Ishikawa (cell line): ENCODE measurements at regions not wholly inside any gene's neighbourhood (a gene's known extent, or its start where the extent isn't known, plus 50 kb on each side); places are given as distances from the start of the nearest gene placed in this dataset.

Source experiments
- CEBPB ChIP-seq: IDR thresholded peaks from 2 replicates; pipeline ENCODE4 v1.6.1; 2012
- CREB1 ChIP-seq: IDR thresholded peaks from 2 replicates; pipeline ENCODE4 v1.6.1; 2012; ENCODE audit warnings: low read depth
- EGR1 ChIP-seq: IDR thresholded peaks from 2 replicates; pipeline ENCODE4 v1.6.1; 2012
- EP300 ChIP-seq: IDR thresholded peaks from 2 replicates; pipeline ENCODE4 v1.6.1; 2012; ENCODE audit warnings: borderline replicate concordance
- FOXM1 ChIP-seq: IDR thresholded peaks from 2 replicates; pipeline ENCODE4 v1.6.1; 2012; ENCODE audit warnings: low read depth, borderline replicate concordance
- NFIC ChIP-seq: IDR thresholded peaks from 2 replicates; pipeline ENCODE4 v1.6.1; 2012
- RAD21 ChIP-seq: IDR thresholded peaks from 2 replicates; pipeline ENCODE4 v1.6.1; 2012; ENCODE audit warnings: low read depth
- TAF1 ChIP-seq: IDR thresholded peaks from 2 replicates; pipeline ENCODE4 v1.6.1; 2012; ENCODE audit warnings: low read depth, mild to moderate bottlenecking
- TCF12 ChIP-seq: IDR thresholded peaks from 2 replicates; pipeline ENCODE4 v1.6.1; 2012; ENCODE audit warnings: low read depth
- TEAD4 ChIP-seq: IDR thresholded peaks from 2 replicates; pipeline ENCODE4 v1.6.1; 2012
- YY1 ChIP-seq: IDR thresholded peaks from 2 replicates; pipeline ENCODE4 v1.6.1; 2012; ENCODE audit warnings: low read depth
- ZBTB7A ChIP-seq: IDR thresholded peaks from 2 replicates; pipeline ENCODE4 v1.6.1; 2012; ENCODE audit warnings: low read depth
- TF ChIP-seq, protein P1 (sequence below): IDR thresholded peaks from 2 replicates; pipeline ENCODE4 v1.6.1; 2012
- TF ChIP-seq, protein P2 (sequence below): IDR thresholded peaks from 2 replicates; pipeline ENCODE4 v1.6.1; 2012; ENCODE audit warnings: low read depth, mild to moderate bottlenecking
- TF ChIP-seq, protein P3 (sequence below): IDR thresholded peaks from 2 replicates; pipeline ENCODE4 v1.6.1; 2012

DNA sequence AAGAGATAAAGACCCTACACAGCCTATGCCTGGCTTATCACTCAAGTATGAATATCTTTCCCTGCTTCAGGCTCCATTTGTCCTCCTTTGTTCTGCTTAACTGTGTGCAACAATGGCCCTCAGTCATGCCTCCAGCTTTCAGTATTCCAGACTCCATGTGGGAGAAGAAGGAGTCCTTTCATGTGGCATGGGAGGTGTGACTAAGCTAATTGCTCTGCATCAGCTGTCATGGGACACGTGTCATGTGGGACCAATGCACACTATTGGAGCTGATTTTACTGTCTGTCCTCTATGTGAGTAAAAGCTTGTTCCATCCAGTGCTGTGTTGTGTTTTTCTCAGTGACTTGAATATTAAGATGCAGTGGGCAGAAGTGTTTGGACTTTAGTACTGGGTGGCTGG, 1198.3 kb downstream of the OLFM4 start:
- TF ChIP-seq, protein P1, sequence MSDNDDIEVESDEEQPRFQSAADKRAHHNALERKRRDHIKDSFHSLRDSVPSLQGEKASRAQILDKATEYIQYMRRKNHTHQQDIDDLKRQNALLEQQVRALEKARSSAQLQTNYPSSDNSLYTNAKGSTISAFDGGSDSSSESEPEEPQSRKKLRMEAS, result no peak
- no peak for TF ChIP-seq TAF1
- TF ChIP-seq, protein P2, sequence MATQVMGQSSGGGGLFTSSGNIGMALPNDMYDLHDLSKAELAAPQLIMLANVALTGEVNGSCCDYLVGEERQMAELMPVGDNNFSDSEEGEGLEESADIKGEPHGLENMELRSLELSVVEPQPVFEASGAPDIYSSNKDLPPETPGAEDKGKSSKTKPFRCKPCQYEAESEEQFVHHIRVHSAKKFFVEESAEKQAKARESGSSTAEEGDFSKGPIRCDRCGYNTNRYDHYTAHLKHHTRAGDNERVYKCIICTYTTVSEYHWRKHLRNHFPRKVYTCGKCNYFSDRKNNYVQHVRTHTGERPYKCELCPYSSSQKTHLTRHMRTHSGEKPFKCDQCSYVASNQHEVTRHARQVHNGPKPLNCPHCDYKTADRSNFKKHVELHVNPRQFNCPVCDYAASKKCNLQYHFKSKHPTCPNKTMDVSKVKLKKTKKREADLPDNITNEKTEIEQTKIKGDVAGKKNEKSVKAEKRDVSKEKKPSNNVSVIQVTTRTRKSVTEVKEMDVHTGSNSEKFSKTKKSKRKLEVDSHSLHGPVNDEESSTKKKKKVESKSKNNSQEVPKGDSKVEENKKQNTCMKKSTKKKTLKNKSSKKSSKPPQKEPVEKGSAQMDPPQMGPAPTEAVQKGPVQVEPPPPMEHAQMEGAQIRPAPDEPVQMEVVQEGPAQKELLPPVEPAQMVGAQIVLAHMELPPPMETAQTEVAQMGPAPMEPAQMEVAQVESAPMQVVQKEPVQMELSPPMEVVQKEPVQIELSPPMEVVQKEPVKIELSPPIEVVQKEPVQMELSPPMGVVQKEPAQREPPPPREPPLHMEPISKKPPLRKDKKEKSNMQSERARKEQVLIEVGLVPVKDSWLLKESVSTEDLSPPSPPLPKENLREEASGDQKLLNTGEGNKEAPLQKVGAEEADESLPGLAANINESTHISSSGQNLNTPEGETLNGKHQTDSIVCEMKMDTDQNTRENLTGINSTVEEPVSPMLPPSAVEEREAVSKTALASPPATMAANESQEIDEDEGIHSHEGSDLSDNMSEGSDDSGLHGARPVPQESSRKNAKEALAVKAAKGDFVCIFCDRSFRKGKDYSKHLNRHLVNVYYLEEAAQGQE, result no peak
- no peak for TF ChIP-seq NFIC
- TF ChIP-seq EGR1, result no peak
- TF ChIP-seq CREB1, result no peak
- no peak for TF ChIP-seq RAD21

DNA sequence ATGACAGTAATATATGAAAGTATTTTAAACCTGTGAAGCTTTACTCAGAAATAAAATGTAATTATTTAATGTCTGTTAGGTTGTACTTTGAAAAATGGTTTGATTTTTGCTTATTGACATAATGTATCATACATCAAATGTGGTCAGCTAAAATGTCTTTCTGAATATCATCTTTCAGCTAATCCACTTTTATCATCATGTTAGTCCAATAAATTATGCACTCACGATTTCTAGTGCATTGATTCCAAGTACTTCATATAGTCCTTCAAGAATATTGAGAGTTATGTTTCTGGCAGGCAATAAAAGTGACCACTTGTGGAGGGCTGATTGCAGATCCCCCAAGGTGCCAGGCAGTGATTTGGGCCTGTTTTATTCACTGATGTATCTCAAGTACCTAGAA, 1204.1 kb downstream of the OLFM4 start:
- no peak for TF ChIP-seq FOXM1
- TF ChIP-seq YY1, result no peak
- no peak for TF ChIP-seq CREB1
- TF ChIP-seq RAD21, result no peak

DNA sequence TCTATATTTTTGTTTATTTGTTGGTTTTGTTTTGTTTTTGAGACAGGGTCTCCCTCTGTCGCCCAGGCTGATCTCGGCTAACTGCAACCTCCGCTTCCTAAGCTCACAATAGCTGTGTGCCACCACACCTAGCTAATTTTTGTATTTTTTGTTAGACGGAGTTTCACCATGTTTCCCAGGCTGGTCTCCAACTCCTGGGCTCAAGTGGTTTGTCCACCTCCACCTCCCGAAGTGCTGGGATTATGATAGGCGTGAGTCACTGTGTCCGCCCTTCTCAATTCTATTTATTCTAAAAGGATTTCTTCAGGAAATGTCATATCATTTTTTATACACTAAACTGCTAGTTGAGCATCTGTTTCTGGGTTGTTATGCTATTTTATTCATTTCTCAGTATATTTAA, 1206.0 kb downstream of the OLFM4 start:
- TF ChIP-seq TAF1 (no peak), CREB1 (no peak), EP300 (no peak), CEBPB (no peak)
- TF ChIP-seq, protein P1, result no peak
- TF ChIP-seq, protein P3, sequence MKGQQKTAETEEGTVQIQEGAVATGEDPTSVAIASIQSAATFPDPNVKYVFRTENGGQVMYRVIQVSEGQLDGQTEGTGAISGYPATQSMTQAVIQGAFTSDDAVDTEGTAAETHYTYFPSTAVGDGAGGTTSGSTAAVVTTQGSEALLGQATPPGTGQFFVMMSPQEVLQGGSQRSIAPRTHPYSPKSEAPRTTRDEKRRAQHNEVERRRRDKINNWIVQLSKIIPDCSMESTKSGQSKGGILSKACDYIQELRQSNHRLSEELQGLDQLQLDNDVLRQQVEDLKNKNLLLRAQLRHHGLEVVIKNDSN, result no peak

DNA sequence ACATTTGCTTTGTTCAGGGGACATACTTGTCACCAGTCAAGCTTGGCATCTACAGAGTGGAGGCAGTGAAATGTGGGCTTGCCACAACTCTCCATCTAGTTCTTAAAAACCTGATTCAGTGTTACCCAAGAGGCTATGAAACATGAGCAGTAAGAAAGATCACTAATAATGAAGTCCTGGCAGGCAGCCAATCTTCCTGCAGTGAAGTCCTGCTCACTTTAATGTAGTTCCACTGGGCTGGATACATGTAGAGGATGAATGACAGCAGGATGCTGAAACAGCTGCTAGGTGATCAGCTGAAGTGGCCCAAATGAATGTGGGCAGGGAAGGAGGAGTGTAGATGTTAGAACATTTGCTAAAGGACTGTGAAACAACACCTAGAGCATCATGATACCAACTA, 1213.1 kb downstream of the OLFM4 start:
- TF ChIP-seq EP300 (no peak), FOXM1 (no peak), NFIC (peak; percentile 83), TAF1 (no peak), EGR1 (no peak), TEAD4 (no peak), TCF12 (0 out of 2 replicates have a peak, but pooled peaks have one; percentile 16), CEBPB (peak; percentile 61), ZBTB7A (no peak), YY1 (no peak), CREB1 (no peak), RAD21 (no peak)
- TF ChIP-seq, protein P2, result no peak
- TF ChIP-seq, protein P3, result no peak
- TF ChIP-seq, protein P1, result no peak

DNA sequence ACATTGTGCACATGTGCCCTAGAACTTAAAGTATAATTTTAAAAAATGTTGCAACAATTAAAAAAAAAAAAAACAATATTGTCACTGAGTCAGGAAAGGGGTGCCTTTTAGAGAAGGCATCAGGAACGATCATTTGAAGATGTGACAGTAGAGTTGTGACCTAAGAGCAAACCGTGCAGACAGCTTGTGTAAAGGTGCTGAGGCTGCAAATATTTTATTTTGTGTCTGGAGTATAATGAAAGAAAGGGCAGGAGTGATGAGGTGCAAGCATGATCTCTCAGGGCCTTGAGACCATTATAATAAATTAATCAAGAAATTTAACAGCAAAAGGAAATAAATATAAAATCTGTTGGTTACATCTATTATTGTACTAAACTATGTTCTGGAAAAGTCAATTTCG, 1219.7 kb downstream of the OLFM4 start:
- no peak for TF ChIP-seq YY1

DNA sequence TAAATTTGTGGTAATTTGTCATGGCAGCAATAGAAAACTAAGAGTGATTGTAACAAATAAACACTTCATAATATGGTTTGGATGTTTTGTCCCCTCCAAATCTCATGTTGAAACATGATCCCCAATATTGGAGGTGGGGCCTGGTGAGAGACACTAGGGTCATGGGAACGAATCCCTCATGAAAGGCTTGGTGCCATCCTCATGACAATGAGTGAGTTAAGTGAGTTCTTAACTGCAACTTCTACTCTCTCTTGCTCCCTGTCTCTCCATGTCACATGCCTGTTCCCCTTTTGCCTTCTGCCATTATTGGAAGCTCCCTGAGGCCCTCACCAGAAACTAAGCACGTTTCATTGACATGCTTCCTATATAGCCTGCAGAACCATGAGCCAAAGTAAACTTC, 1233.2 kb downstream of the OLFM4 start:
- TF ChIP-seq, protein P2, result no peak
- TF ChIP-seq EP300, result no peak
- TF ChIP-seq, protein P3, result no peak
- TF ChIP-seq TAF1, result no peak
- no peak for TF ChIP-seq RAD21
- no peak for TF ChIP-seq EGR1
- no peak for TF ChIP-seq TCF12
- TF ChIP-seq FOXM1, result no peak
